HCT116 (cell line): ENCODE measurements at regions not wholly inside any gene's neighbourhood (a gene's known extent, or its start where the extent isn't known, plus 50 kb on each side); places are given as distances from the start of the nearest gene placed in this dataset.

Experiments used
- ATAC-seq: fragments of 200-7000 bp; cut with Tn5 transposase; 2 replicates; pipeline ENCODE4 v1.9.1; 2020; ENCODE audit warnings: mild to moderate bottlenecking, moderate library complexity
- BruUV-seq: library from RNA; stranded (reverse); fragments of 400-500 nt; replicated peaks from 2 replicates; lab custom pipeline; 2021; lab: Mats Ljungman, UMichigan
- CTCF ChIA-PET: fragments of 300-600 bp; sonication (Branson Sonifier 250); formaldehyde crosslinking; loops from one replicate; lab custom pipeline; 2021; ENCODE audit warnings: antibody characterized with exemption; lab: Charles Lee
- POLR2A ChIA-PET: fragments of 300-600, 350-600 bp; sonication (Branson Sonifier 250); formaldehyde crosslinking; loops from one replicate; lab custom pipeline; 2021; ENCODE audit warnings: antibody characterized with exemption; lab: Charles Lee
- RAD21 ChIA-PET, 2 experiments: fragments of 300-600 bp; sonication (Branson Sonifier 250); formaldehyde crosslinking; loops; one replicate each; lab custom pipeline; 2023; ENCODE audit warnings: low total read pairs in 2 of 2; ENCODE audit not compliant: uncharacterized antibody in 2 of 2, unreplicated experiment in 2 of 2, low non-redundant PET in 1 of 2; lab: Charles Lee
- DNase-seq: peaks from one replicate; pipeline ENCODE4 v3.0.0-alpha.2; 2010; ENCODE audit warnings: low read depth, low spot score
- H2AFZ ChIP-seq: fragments of 200-600 bp; shearing (Covaris generic), sonication (generic); 2 replicates; pipeline ENCODE4 v1.6.1; 2017; ENCODE audit warnings: low read depth, mixed run types, mixed read lengths, antibody characterized with exemption, low read length; ENCODE audit not compliant: poor library complexity, severe bottlenecking
- H3K27ac ChIP-seq: 2 replicates; pipeline ENCODE4 v1.5.1; 2012; ENCODE audit warnings: low read depth, low read length
- H3K27me3 ChIP-seq: fragments of 200-600 bp; sonication (generic); 2 replicates; pipeline ENCODE4 v1.6.1; 2016; ENCODE audit warnings: mixed run types, low read length, mixed read lengths; ENCODE audit not compliant: insufficient read depth
- H3K36me3 ChIP-seq, 2 experiments: fragments of 200-500 bp in 1 of 2; fragments of 200-600 bp in 1 of 2; sonication (Bioruptor generic) in 1 of 2; sonication (generic) in 1 of 2; 2 replicates each; pipeline versions ENCODE4 v1.5.1 to v1.6.1; 2014 to 2016; ENCODE audit warnings: low read length in 2 of 2, inconsistent platforms in 1 of 2, mixed read lengths in 1 of 2, mixed run types in 1 of 2; ENCODE audit not compliant: insufficient read depth in 2 of 2, control insufficient read depth in 1 of 2
- H3K4me1 ChIP-seq, 2 experiments: fragments of 200-600 bp in 1 of 2; sonication (generic) in 1 of 2; 2 replicates each; pipeline versions ENCODE4 v1.5.1 to v1.6.1; 2012 to 2017; ENCODE audit warnings: low read length in 2 of 2, inconsistent platforms in 1 of 2, mild to moderate bottlenecking in 1 of 2, mixed read lengths in 1 of 2, mixed run types in 1 of 2, moderate library complexity in 1 of 2; ENCODE audit not compliant: insufficient read depth in 2 of 2, control insufficient read depth in 1 of 2
- H3K4me2 ChIP-seq: fragments of 200-600 bp; sonication (generic); 2 replicates; pipeline ENCODE4 v1.6.1; 2017; ENCODE audit warnings: mixed run types, low read length, mixed read lengths
- H3K4me3 ChIP-seq, 2 experiments: fragments of 200-600 bp in 1 of 2; sonication (generic) in 1 of 2; replicated peaks in 1 of 2; 2 replicates each; pipeline ENCODE4 v1.5.1; 2011 to 2016; ENCODE audit warnings: low read length in 2 of 2, control low read depth in 1 of 2, low read depth in 1 of 2, mild to moderate bottlenecking in 1 of 2, mixed read lengths in 1 of 2, mixed run types in 1 of 2
- H3K79me2 ChIP-seq: fragments of 200-600 bp; sonication (generic); 2 replicates; pipeline ENCODE4 v1.6.1; 2017; ENCODE audit warnings: mild to moderate bottlenecking, mixed run types, low read length, moderate library complexity, mixed read lengths; ENCODE audit not compliant: insufficient read depth
- H3K9ac ChIP-seq: fragments of 200-600 bp; sonication (generic); 2 replicates; pipeline ENCODE4 v1.6.1; 2016; ENCODE audit warnings: low read length, mixed read lengths
- H3K9me2 ChIP-seq: fragments of 200-600 bp; sonication (generic), shearing (Covaris generic); 2 replicates; pipeline ENCODE4 v1.6.1; 2017; ENCODE audit warnings: mixed run types, mild to moderate bottlenecking, moderate library complexity; ENCODE audit not compliant: insufficient read depth
- H3K9me3 ChIP-seq, 2 experiments: fragments of 200-500 bp in 1 of 2; fragments of 200-600 bp in 1 of 2; sonication (Bioruptor generic) in 1 of 2; sonication (generic) in 1 of 2; 2 replicates each; pipeline ENCODE4 v1.6.1; 2014 to 2017; ENCODE audit warnings: low read length in 2 of 2, mixed read lengths in 2 of 2, inconsistent platforms in 1 of 2, low read depth in 1 of 2, mild to moderate bottlenecking in 1 of 2, mixed run types in 1 of 2, moderate library complexity in 1 of 2; ENCODE audit not compliant: control insufficient read depth in 1 of 2, insufficient read depth in 1 of 2
- H4K20me1 ChIP-seq: fragments of 200-600 bp; sonication (generic), shearing (Covaris generic); 2 replicates; pipeline ENCODE4 v1.6.1; 2017; ENCODE audit warnings: mixed run types, mild to moderate bottlenecking, moderate library complexity; ENCODE audit not compliant: insufficient read depth
- CBX3 ChIP-seq: IDR thresholded peaks from 2 replicates; pipeline ENCODE4 v1.6.1; 2012; ENCODE audit warnings: low read depth
- CEBPB ChIP-seq: IDR thresholded peaks from 2 replicates; pipeline ENCODE4 v1.6.1; 2012; ENCODE audit warnings: low read depth
- EGR1 ChIP-seq: IDR thresholded peaks from 2 replicates; pipeline ENCODE4 v1.6.1; 2012; ENCODE audit warnings: low read depth
- EZH2 ChIP-seq: fragments of 200-600 bp; sonication (generic); IDR thresholded peaks from 2 replicates; pipeline ENCODE4 v1.6.1; 2017; ENCODE audit warnings: antibody characterized with exemption, mixed run types
- EZH2phosphoT487 ChIP-seq: fragments of 200-600 bp; IDR thresholded peaks from 2 replicates; pipeline ENCODE4 v1.6.1; 2018; ENCODE audit warnings: antibody characterized with exemption, borderline replicate concordance
- FOSL1 ChIP-seq: IDR thresholded peaks from 2 replicates; pipeline ENCODE4 v1.6.1; 2012; ENCODE audit warnings: low read depth
- POLR2AphosphoS5 ChIP-seq: IDR thresholded peaks from 2 replicates; pipeline ENCODE4 v1.6.1; 2011; ENCODE audit warnings: mild to moderate bottlenecking, low read depth, low read length, moderate library complexity
- RAD21 ChIP-seq: IDR thresholded peaks from 2 replicates; pipeline ENCODE4 v1.6.1; 2012; ENCODE audit warnings: low read depth, mild to moderate bottlenecking
- REST ChIP-seq: IDR thresholded peaks from 2 replicates; pipeline ENCODE4 v1.6.1; 2012; ENCODE audit warnings: low read depth
- SIN3A ChIP-seq: IDR thresholded peaks from 2 replicates; pipeline ENCODE4 v1.6.1; 2012; ENCODE audit warnings: low read depth
- SRF ChIP-seq: IDR thresholded peaks from 2 replicates; pipeline ENCODE4 v1.6.1; 2012; ENCODE audit warnings: low read depth
- TCF7L2 ChIP-seq: IDR thresholded peaks from 2 replicates; pipeline ENCODE4 v1.7.0; 2011; ENCODE audit warnings: borderline replicate concordance, inconsistent platforms; ENCODE audit not compliant: insufficient read depth, insufficient read length; ENCODE audit errors: extremely low read depth
- YY1 ChIP-seq: IDR thresholded peaks from 2 replicates; pipeline ENCODE4 v1.6.1; 2011; ENCODE audit warnings: low read length, low read depth, moderate library complexity, mild to moderate bottlenecking; ENCODE audit not compliant: insufficient replicate concordance; ENCODE audit errors: extremely low read depth
- ZBTB33 ChIP-seq: IDR thresholded peaks from 2 replicates; pipeline ENCODE4 v1.6.1; 2011; ENCODE audit warnings: mild to moderate bottlenecking, low read length, moderate library complexity; ENCODE audit not compliant: insufficient replicate concordance; ENCODE audit errors: extremely low read depth
- ZFX ChIP-seq: fragments of 450-650 bp; IDR thresholded peaks from 2 replicates; pipeline ENCODE4 v1.6.1; 2017
- ZNF274 ChIP-seq: fragments of 200-500 bp; sonication (Bioruptor generic); IDR thresholded peaks from 2 replicates; pipeline ENCODE4 v1.6.1; 2014; ENCODE audit warnings: mild to moderate bottlenecking, low read depth, low read length, inconsistent platforms
- intact Hi-C: fragments of 100-400 bp; cut with micrococcal nuclease; formaldehyde crosslinking; loops from 2 replicates; pipeline ENCODE4 v1.10.0; 2022
- TF ChIP-seq, protein P1 (sequence below): IDR thresholded peaks from 2 replicates; pipeline ENCODE4 v1.6.1; 2012

DNA sequence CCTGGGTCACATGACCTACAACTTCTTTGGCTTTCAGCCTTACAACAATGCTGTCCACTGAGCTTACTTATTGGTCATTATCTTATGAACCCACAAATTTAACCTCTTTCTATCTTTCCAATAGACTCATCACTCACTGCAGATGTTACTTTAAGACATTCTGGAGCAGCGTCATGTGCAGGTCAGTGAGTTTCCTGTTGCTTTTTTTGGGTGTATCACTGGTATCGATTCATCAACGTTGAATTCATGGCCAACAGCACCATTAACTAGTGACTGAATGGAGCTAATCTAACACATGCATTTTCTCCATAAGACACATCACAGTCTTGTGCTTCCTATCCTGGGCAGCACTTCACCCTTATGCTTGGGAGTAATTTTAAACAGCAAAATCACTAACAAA, 672.6 kb upstream of the CDH18 start:
- ChIA-PET CTCF (no interaction called here), RAD21 (no interaction called here), POLR2A (no interaction called here)
- H3K27ac ChIP-seq: no peak overlapping the region
- H3K4me1 ChIP-seq: no peaks in the 10 kb centered on the region
- H2AFZ ChIP-seq: no peak overlapping the region
- no peak overlapping the region for H3K9ac ChIP-seq
- peaks cover 14 to 15% of the 10 kb centered on the region in 2 experiments; a peak in 3 of 4 replicates for H3K9me3 ChIP-seq
- no peak for ATAC-seq
- H3K27me3 ChIP-seq: no peaks in the 10 kb centered on the region
- no peaks in the 10 kb centered on the region for H3K9me2 ChIP-seq
- no peak overlapping the region for H3K4me2 ChIP-seq
- no peaks in the 10 kb centered on the region for H3K79me2 ChIP-seq
- no TSS peak for BruUV-seq
- DNase-seq: no peak
- intact Hi-C loops: no loop called here
- no peaks in the 10 kb centered on the region for H3K36me3 ChIP-seq
- H4K20me1 ChIP-seq: no peaks in the 10 kb centered on the region
- TF ChIP-seq TCF7L2: no peak
- no peak for TF ChIP-seq ZFX
- no peak for TF ChIP-seq CBX3
- TF ChIP-seq, protein P1, sequence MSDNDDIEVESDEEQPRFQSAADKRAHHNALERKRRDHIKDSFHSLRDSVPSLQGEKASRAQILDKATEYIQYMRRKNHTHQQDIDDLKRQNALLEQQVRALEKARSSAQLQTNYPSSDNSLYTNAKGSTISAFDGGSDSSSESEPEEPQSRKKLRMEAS: no peak
- no peak for TF ChIP-seq EZH2
- no peak for TF ChIP-seq SRF
- no peak for TF ChIP-seq EZH2phosphoT487
- TF ChIP-seq ZBTB33: no peak
- no peak for TF ChIP-seq REST
- TF ChIP-seq FOSL1: no peak
- TF ChIP-seq EGR1: no peak
- no peak for TF ChIP-seq RAD21
- TF ChIP-seq YY1: no peak
- no peak for TF ChIP-seq SIN3A
- TF ChIP-seq ZNF274: no peak
- TF ChIP-seq POLR2AphosphoS5: no peak
- TF ChIP-seq CEBPB: no peak
- H3K4me3 ChIP-seq: no peak overlapping the region
